HEK293 (cell line): ENCODE measurements at regions not wholly inside any gene's neighbourhood (a gene's known extent, or its start where the extent isn't known, plus 50 kb on each side); places are given as distances from the start of the nearest gene placed in this dataset.

Experiments used
- BCL11A ChIP-seq: fragments of 450-650 bp; formaldehyde crosslinking; IDR thresholded peaks from 2 replicates; pipeline ENCODE4 v1.5.1; 2016; ENCODE audit warnings: low read depth, missing biosample characterization, missing genetic modification characterization
- HIC1 ChIP-seq: fragments of 450-650 bp; formaldehyde crosslinking; IDR thresholded peaks from 2 replicates; pipeline ENCODE4 v1.5.1; 2016; ENCODE audit warnings: missing biosample characterization, missing genetic modification characterization
- PRDM10 ChIP-seq: fragments of 450-650 bp; formaldehyde crosslinking; IDR thresholded peaks from 2 replicates; pipeline ENCODE4 v1.5.1; 2016; ENCODE audit warnings: missing biosample characterization, missing genetic modification characterization
- TCF7L2 ChIP-seq: IDR thresholded peaks from 2 replicates; pipeline ENCODE4 v1.6.1; 2011; ENCODE audit warnings: low read depth, mild to moderate bottlenecking, inconsistent platforms, low read length, moderate library complexity, borderline replicate concordance
- ZBTB20 ChIP-seq: fragments of 450-650 bp; formaldehyde crosslinking; IDR thresholded peaks from 2 replicates; pipeline ENCODE4 v1.5.1; 2016; ENCODE audit warnings: missing biosample characterization, missing genetic modification characterization
- ZFP37 ChIP-seq: fragments of 450-650 bp; formaldehyde crosslinking; IDR thresholded peaks from 2 replicates; pipeline ENCODE4 v1.5.1; 2016; ENCODE audit warnings: missing biosample characterization, missing genetic modification characterization
- ZNF140 ChIP-seq: fragments of 450-650 bp; formaldehyde crosslinking; IDR thresholded peaks from 2 replicates; pipeline ENCODE4 v1.5.1; 2016; ENCODE audit warnings: missing biosample characterization, missing genetic modification characterization
- ZNF175 ChIP-seq: fragments of 450-650 bp; formaldehyde crosslinking; IDR thresholded peaks from 2 replicates; pipeline ENCODE4 v1.5.1; 2016; ENCODE audit warnings: missing biosample characterization, missing genetic modification characterization
- ZNF19 ChIP-seq: fragments of 450-650 bp; formaldehyde crosslinking; IDR thresholded peaks from 2 replicates; pipeline ENCODE4; 2016; ENCODE audit warnings: missing biosample characterization, missing genetic modification characterization, low read depth
- ZNF211 ChIP-seq: fragments of 450-650 bp; formaldehyde crosslinking; IDR thresholded peaks from 2 replicates; pipeline ENCODE4 v1.5.1; 2016; ENCODE audit warnings: low read depth, missing biosample characterization, missing genetic modification characterization
- ZNF223 ChIP-seq: fragments of 450-650 bp; formaldehyde crosslinking; IDR thresholded peaks from 2 replicates; pipeline ENCODE4 v1.5.1; 2016; ENCODE audit warnings: missing biosample characterization, missing genetic modification characterization
- ZNF24 ChIP-seq: fragments of 450-650 bp; formaldehyde crosslinking; IDR thresholded peaks from 2 replicates; pipeline ENCODE4 v1.5.1; 2016; ENCODE audit warnings: missing biosample characterization, missing genetic modification characterization
- ZNF266 ChIP-seq: fragments of 450-650 bp; formaldehyde crosslinking; IDR thresholded peaks from 2 replicates; pipeline ENCODE4 v1.5.1; 2016; ENCODE audit warnings: missing biosample characterization, missing genetic modification characterization, low read depth
- ZNF302 ChIP-seq: fragments of 450-650 bp; formaldehyde crosslinking; IDR thresholded peaks from 2 replicates; pipeline ENCODE4 v1.5.1; 2016; ENCODE audit warnings: missing biosample characterization, missing genetic modification characterization, low read depth
- ZNF366 ChIP-seq: fragments of 450-650 bp; formaldehyde crosslinking; conservative IDR thresholded peaks from 2 replicates; pipeline ENCODE4 v1.5.1; 2016; ENCODE audit warnings: missing biosample characterization, missing genetic modification characterization
- ZNF398 ChIP-seq: fragments of 450-650 bp; formaldehyde crosslinking; IDR thresholded peaks from 2 replicates; pipeline ENCODE4 v1.5.1; 2017; ENCODE audit warnings: missing biosample characterization, missing genetic modification characterization
- ZNF426 ChIP-seq: fragments of 450-650 bp; formaldehyde crosslinking; IDR thresholded peaks from 2 replicates; pipeline ENCODE4 v1.5.1; 2017; ENCODE audit warnings: missing biosample characterization, missing genetic modification characterization, mild to moderate bottlenecking, inconsistent platforms, moderate library complexity
- ZNF48 ChIP-seq: fragments of 450-650 bp; formaldehyde crosslinking; IDR thresholded peaks from 2 replicates; pipeline ENCODE4 v1.5.1; 2016; ENCODE audit warnings: missing biosample characterization, missing genetic modification characterization
- ZNF518A ChIP-seq: fragments of 450-650 bp; formaldehyde crosslinking; conservative IDR thresholded peaks from 2 replicates; pipeline ENCODE4 v1.5.1; 2016; ENCODE audit warnings: low read depth, missing biosample characterization, missing genetic modification characterization
- ZNF555 ChIP-seq: fragments of 450-650 bp; formaldehyde crosslinking; conservative IDR thresholded peaks from 2 replicates; pipeline ENCODE4 v1.5.1; 2017; ENCODE audit warnings: missing biosample characterization, mild to moderate bottlenecking, missing genetic modification characterization, inconsistent platforms
- ZNF558 ChIP-seq: fragments of 450-650 bp; formaldehyde crosslinking; IDR thresholded peaks from 2 replicates; pipeline ENCODE4 v1.5.1; 2016; ENCODE audit warnings: missing biosample characterization, missing genetic modification characterization
- ZNF571 ChIP-seq: fragments of 450-650 bp; formaldehyde crosslinking; IDR thresholded peaks from 2 replicates; pipeline ENCODE4 v1.5.0; 2017; ENCODE audit warnings: missing biosample characterization, missing genetic modification characterization
- ZNF645 ChIP-seq: fragments of 450-650 bp; formaldehyde crosslinking; IDR thresholded peaks from 2 replicates; pipeline ENCODE4; 2016; ENCODE audit warnings: missing biosample characterization, missing genetic modification characterization
- ZNF701 ChIP-seq: fragments of 450-650 bp; formaldehyde crosslinking; IDR thresholded peaks from 2 replicates; pipeline ENCODE4 v1.5.1; 2016; ENCODE audit warnings: missing biosample characterization, missing genetic modification characterization
- ZSCAN18 ChIP-seq: fragments of 450-650 bp; formaldehyde crosslinking; IDR thresholded peaks from 2 replicates; pipeline ENCODE4 v1.5.1; 2016; ENCODE audit warnings: missing biosample characterization, missing genetic modification characterization

- peak; percentile 55 for TF ChIP-seq ZNF518A
- no peak for TF ChIP-seq ZNF24 (tag by site-specific recombination)
- 0 out of 2 replicates have a peak, but pooled peaks have one; percentile 21 for TF ChIP-seq ZNF398 (tag by site-specific recombination)
- no peak for TF ChIP-seq ZNF223 (tag by site-specific recombination)
- TF ChIP-seq ZNF645 (tag by site-specific recombination) = no peak
- no peak for TF ChIP-seq TCF7L2
- peak; percentile 70 for TF ChIP-seq PRDM10 (tag by site-specific recombination)
- peak; percentile 54 for TF ChIP-seq ZNF366 (tag by site-specific recombination)
- no peak for TF ChIP-seq ZNF48 (tag by site-specific recombination)
- TF ChIP-seq ZNF426 (tag by site-specific recombination) = no peak
- TF ChIP-seq ZNF302 (tag by site-specific recombination) = no peak
- TF ChIP-seq ZNF19 (tag by site-specific recombination) = no peak
- no peak for TF ChIP-seq ZNF175 (tag by site-specific recombination)
- no peak for TF ChIP-seq ZNF555 (tag by site-specific recombination)
- no peak for TF ChIP-seq ZNF211 (tag by site-specific recombination)
- no peak for TF ChIP-seq BCL11A
- TF ChIP-seq ZNF558 (tag by site-specific recombination) = no peak
- TF ChIP-seq ZBTB20 (tag by site-specific recombination) = peak; percentile 57
- peak; percentile 47; the same call in 1 of the 2 replicates for TF ChIP-seq ZNF140 (tag by site-specific recombination)
- no peak for TF ChIP-seq ZSCAN18
- TF ChIP-seq ZNF701 = no peak
- no peak for TF ChIP-seq HIC1
- no peak for TF ChIP-seq ZNF266 (tag by site-specific recombination)
- TF ChIP-seq ZNF571 (tag by site-specific recombination) = no peak
- no peak for TF ChIP-seq ZFP37
These were observed 301.1 kb downstream of the BUD13 start (continued) for GRCh38 chr11:116471608-116472256.
